Pancreas (tissue), 10 donors: ENCODE measurements at regions not wholly inside any gene's neighbourhood (a gene's known extent, or its start where the extent isn't known, plus 50 kb on each side); places are given as distances from the start of the nearest gene placed in this dataset.

Source experiments
- ATAC-seq, 4 donors: fragments of 200-7000 bp; cut with Tn5 transposase; one replicate each; pipeline versions ENCODE4 v1.8.0 to v1.9.1; 2020; ENCODE audit warnings: mild to moderate bottlenecking in 4 of 4, moderate library complexity in 4 of 4
- DNase-seq, 6 donors: peaks; one replicate each; pipeline ENCODE4 v3.0.0-alpha.2; 2020
- FAIRE-seq: peaks from 2 replicates; lab custom pipeline; 2012; peaks lifted over from hg19 to GRCh38; lab: Jason Lieb, UNC
- H3K27ac ChIP-seq, 4 donors: fragments of 200-600 bp; sonication (generic); 1 replicate in 3 of 4; 2 replicates in 1 of 4; pipeline versions ENCODE4 v1.5.0 to v1.8.0; 2020
- H3K27me3 ChIP-seq, 4 donors: fragments of 200-600 bp; one replicate each; pipeline ENCODE4 v1.8.0; 2021
- H3K36me3 ChIP-seq, 3 donors: fragments of 200-600 bp; sonication (generic) in 1 of 3; one replicate each; pipeline versions ENCODE4 v1.5.0 to v1.8.0; 2020 to 2021
- H3K4me1 ChIP-seq, 3 donors: fragments of 200-600 bp; one replicate each; pipeline ENCODE4 v1.8.0; 2021
- H3K4me3 ChIP-seq, 4 donors: fragments of 200-600 bp; sonication (generic) in 2 of 4; one replicate each; pipeline versions ENCODE4 v1.5.0 to v1.8.0; 2020 to 2021
- H3K9me3 ChIP-seq, 4 donors: fragments of 200-600 bp; one replicate each; pipeline ENCODE4 v1.8.0; 2021
- WGBS, 2 donors: extraction: QIAGEN DNeasy Blood & Tissue Kit; methylation state at CpG; one replicate each; pipeline ENCODE4 v1.1.7; 2013; 5-methylcytosine and 5-hydroxymethylcytosine counted together
- intact Hi-C, 3 donors: fragments of 100-400 bp; cut with DNase I; formaldehyde crosslinking; loops; one replicate each; pipeline versions ENCODE4 v1.11.1 to v1.14.2; 2022
- TF ChIP-seq, protein P1 (sequence below), 4 donors: fragments of 200-600 bp; sonication (generic) in 3 of 4; IDR thresholded peaks; one replicate each; pipeline versions ENCODE4 v1.5.0 to v1.8.0; 2021; ENCODE audit warnings: antibody characterized with exemption in 4 of 4
- donor health status: healthy with polysubstance abuse.
- donor health status: DM: no; HTN: no; CAD: no; lungs with moderate emphysema.
- donor health status: DM: no; HTN: no; CAD: no.
- donor health status: control.
- donor health status: control.
- donor health status: Bipolar disorder and iron deficiency.
- donor health status: DM: yes; HTN: yes; CAD: no.
- donor health status: DM: no; HTN: no; CAD: no.
- donor health status: DM: no; HTN: no; CAD: no.
- donor health status: DM: yes; HTN: yes; CAD: no.

DNA sequence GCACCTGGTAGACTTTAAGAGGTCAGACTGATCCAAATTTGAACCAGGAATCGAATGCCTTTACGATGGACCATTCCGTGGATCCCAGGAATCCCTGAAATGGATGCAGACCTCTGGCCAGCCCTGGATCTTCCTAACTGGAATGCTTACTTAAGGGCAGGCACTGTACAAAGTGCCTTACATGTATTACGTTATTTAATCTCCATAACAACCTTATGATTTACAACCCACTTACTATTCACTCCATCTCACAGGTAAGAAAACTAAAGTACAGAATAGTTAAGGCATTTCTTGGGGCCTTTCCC, 93.6 kb downstream of the HSPH1 start:
- DNase-seq (no peak), FAIRE-seq (no peak), ATAC-seq (no peak)
- Histone ChIP-seq H3K4me3 (no peak overlapping the region), H3K27ac (no peak overlapping the region), H3K4me1 (no peaks in the 10 kb centered on the region), H3K9me3 (no peaks in the 10 kb centered on the region), H3K27me3 (no peaks in the 10 kb centered on the region), H3K36me3 (no peaks in the 10 kb centered on the region)
- TF ChIP-seq, protein P1, sequence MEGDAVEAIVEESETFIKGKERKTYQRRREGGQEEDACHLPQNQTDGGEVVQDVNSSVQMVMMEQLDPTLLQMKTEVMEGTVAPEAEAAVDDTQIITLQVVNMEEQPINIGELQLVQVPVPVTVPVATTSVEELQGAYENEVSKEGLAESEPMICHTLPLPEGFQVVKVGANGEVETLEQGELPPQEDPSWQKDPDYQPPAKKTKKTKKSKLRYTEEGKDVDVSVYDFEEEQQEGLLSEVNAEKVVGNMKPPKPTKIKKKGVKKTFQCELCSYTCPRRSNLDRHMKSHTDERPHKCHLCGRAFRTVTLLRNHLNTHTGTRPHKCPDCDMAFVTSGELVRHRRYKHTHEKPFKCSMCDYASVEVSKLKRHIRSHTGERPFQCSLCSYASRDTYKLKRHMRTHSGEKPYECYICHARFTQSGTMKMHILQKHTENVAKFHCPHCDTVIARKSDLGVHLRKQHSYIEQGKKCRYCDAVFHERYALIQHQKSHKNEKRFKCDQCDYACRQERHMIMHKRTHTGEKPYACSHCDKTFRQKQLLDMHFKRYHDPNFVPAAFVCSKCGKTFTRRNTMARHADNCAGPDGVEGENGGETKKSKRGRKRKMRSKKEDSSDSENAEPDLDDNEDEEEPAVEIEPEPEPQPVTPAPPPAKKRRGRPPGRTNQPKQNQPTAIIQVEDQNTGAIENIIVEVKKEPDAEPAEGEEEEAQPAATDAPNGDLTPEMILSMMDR (IDR thresholded peaks at IDR 0.05): no peak
- WGBS, 2 donors: 63 to 82% methylated on average over 4 of the region's 4 CpGs
- intact Hi-C loops: no loop called here

DNA sequence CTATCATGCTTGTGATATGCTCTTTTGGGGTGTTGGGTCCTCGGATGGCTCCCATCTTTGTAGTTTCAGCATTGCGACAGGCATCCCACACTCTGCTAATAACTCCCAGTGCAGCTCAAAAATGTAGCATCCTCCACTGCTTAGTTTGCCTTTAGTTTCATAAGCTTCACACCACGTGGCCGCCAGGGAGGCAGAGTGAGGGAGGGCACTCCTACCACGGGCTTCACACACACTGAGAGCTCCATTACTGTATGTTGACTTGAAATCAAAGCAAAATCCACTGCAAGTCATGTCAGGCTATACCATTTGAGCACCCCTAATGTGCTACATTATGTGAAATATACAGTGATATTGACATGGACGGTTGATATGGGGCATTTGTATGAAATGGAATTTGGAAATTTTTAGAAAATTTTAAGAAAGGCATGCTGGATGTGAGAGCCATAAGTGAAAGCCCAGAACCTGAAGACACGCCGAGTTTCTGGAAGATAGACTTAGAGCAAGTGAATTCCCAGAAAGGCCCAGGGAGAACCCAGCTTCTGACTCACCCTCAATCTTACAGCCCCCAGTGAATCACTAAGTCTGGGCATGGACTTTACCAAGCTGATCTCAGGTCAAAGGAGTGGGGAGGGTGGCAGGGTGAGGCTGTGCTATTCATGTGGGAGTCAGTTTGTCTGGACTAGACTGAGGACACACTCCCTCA, 94.1 kb downstream of the HSPH1 start:
- Histone ChIP-seq H3K9me3 (no peaks in the 10 kb centered on the region), H3K27ac (no peak overlapping the region), H3K36me3 (no peaks in the 10 kb centered on the region), H3K4me3 (no peak overlapping the region), H3K27me3 (no peaks in the 10 kb centered on the region), H3K4me1 (no peaks in the 10 kb centered on the region)
- TF ChIP-seq, protein P1 (IDR thresholded peaks at IDR 0.05): no peak
- FAIRE-seq: no peak
- no peak for DNase-seq
- no peak for ATAC-seq
- intact Hi-C loops: no loop called here
- WGBS, 2 donors: 69 to 74% methylated on average over 8 of the region's 8 CpGs

DNA sequence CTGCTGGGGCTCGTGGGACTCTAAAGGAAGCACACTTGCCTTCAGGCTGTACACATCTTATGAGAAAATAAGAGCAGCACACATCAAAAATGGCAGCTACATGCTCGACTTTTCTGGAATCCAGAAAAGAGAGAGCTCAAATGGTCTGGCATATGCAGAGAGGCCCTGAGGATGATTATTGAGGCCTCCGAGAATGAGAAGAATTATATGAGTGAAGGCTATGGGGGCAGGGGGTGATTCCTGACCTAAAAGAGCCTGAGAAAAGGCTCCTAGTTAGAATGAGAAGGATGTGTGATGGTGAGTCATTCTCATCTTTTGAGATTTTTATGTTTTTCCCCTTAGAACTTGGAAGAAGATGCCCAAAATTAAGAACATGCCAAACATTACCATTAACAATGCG, 97.1 kb downstream of the HSPH1 start:
- WGBS, 2 donors: 60 to 76% methylated on average over 4 of the region's 4 CpGs
- ATAC-seq (no peak), DNase-seq (no peak), FAIRE-seq (no peak)
- Histone ChIP-seq H3K27ac (no peak overlapping the region), H3K9me3 (no peaks in the 10 kb centered on the region), H3K27me3 (no peaks in the 10 kb centered on the region), H3K36me3 (no peaks in the 10 kb centered on the region), H3K4me3 (no peak overlapping the region), H3K4me1 (no peaks in the 10 kb centered on the region)
- TF ChIP-seq, protein P1 (IDR thresholded peaks at IDR 0.05): no peak
- intact Hi-C loops: no loop called here

DNA sequence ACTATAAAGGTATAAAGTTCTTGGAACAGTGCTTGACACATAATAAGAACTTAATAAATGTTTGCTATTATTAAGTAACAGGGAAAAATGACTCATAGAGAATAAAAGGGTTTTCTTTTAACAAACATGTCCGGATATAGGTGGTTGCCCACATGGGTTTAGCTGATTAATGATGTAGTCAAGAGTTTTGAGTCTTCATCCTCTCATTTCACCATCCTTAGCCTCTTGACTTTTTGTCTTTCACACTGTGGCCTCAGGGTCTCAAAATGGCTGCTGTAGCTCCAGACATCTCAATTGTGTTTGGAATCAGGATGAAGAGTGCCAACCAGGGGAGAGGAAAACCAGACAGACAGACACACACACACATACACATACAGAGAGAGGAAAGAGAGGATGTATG, 97.9 kb downstream of the HSPH1 start:
- Histone ChIP-seq H3K36me3 (no peaks in the 10 kb centered on the region), H3K4me3 (no peak overlapping the region), H3K4me1 (no peaks in the 10 kb centered on the region), H3K9me3 (no peaks in the 10 kb centered on the region), H3K27me3 (no peaks in the 10 kb centered on the region), H3K27ac (no peak overlapping the region)
- TF ChIP-seq, protein P1 (IDR thresholded peaks at IDR 0.05): no peak
- 35 to 43% methylated on average over 1 of the region's 1 CpG for WGBS, 2 donors
- ATAC-seq: no peak
- intact Hi-C loops: no loop called here
- DNase-seq: no peak
- FAIRE-seq: no peak

DNA sequence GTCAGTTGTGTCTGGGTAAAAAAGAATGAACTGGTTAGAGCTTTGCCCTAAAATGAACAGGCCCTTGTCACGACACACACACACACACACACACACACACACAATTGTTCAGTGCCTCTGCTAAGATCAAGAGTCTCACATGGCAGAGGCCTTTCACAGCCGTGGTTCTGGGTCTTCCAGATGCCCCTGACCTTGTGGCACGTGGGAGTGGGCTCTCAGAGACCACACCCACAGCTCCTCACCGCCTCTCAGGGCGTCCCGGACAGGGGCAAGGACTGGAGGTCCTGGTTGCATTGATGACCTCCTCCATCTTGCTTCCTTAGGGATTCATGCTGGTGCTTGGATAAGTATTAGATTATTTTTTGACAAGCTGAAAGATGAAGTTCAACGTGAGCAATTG, 101.0 kb downstream of the HSPH1 start:
- Histone ChIP-seq H3K4me3 (no peak overlapping the region), H3K27ac (no peak overlapping the region), H3K9me3 (no peaks in the 10 kb centered on the region), H3K4me1 (no peaks in the 10 kb centered on the region), H3K27me3 (no peaks in the 10 kb centered on the region), H3K36me3 (no peaks in the 10 kb centered on the region)
- FAIRE-seq (no peak), DNase-seq (no peak), ATAC-seq (no peak)
- intact Hi-C loops: no loop called here
- TF ChIP-seq, protein P1 (IDR thresholded peaks at IDR 0.05): no peak
- WGBS, 2 donors: 46 to 60% methylated on average over 7 of the region's 7 CpGs
